SU-DHL-6 (cell line): ENCODE measurements at regions not wholly inside any gene's neighbourhood (a gene's known extent, or its start where the extent isn't known, plus 50 kb on each side); places are given as distances from the start of the nearest gene placed in this dataset.

Source experiments
- CTCF ChIP-seq: fragments of 200-600 bp; sonication (generic); IDR thresholded peaks from one replicate; pipeline ENCODE4 v1.5.1; 2017; ENCODE audit warnings: antibody characterized with exemption, mild to moderate bottlenecking, low read length, moderate library complexity; ENCODE audit not compliant: insufficient read depth, poor library complexity, severe bottlenecking
- EZH2phosphoT487 ChIP-seq: fragments of 200-600 bp; sonication (generic), shearing (Covaris generic); conservative IDR thresholded peaks from 2 replicates; pipeline ENCODE4 v1.6.1; 2018; ENCODE audit warnings: mild to moderate bottlenecking, antibody characterized with exemption, low read length, moderate library complexity, mixed read lengths

DNA sequence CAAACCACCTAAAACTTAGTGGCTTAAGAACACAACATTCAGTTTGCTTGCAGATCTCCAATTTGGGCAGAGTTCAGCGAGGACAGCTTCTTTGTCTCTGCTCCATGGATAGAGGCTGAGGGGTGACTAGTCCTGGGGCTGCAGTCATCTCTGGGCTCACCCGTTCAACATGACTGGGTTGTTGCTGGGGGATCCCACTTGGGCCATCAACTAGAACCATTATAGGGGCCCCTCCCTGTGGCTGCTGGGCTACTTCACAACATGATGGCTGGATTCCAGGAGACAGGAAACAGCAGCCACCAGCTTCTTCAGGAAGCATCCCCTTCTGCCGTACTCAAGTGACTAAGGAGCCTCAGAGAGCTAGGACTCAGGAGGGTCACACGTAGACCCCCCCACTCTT is 140.9 kb downstream of the RHOU start:
- TF ChIP-seq CTCF: no peak
- TF ChIP-seq EZH2phosphoT487: no peak
